Gastroesophageal sphincter (tissue), 3 donors: ENCODE measurements at regions not wholly inside any gene's neighbourhood (a gene's known extent, or its start where the extent isn't known, plus 50 kb on each side); places are given as distances from the start of the nearest gene placed in this dataset.

Experiments
- CTCF ChIP-seq, 4 experiments: fragments of 200-600 bp in 2 of 4; fragments of 450-650 bp in 2 of 4; sonication (generic) in 1 of 4; IDR thresholded peaks; one replicate each; pipeline ENCODE4 v1.5.1; 2017 to 2019; ENCODE audit warnings: antibody characterized with exemption in 4 of 4, mild to moderate bottlenecking in 2 of 4, moderate library complexity in 2 of 4
- EP300 ChIP-seq: sonication (generic); formaldehyde crosslinking; IDR thresholded peaks from one replicate; pipeline ENCODE4 v1.6.1; 2017; ENCODE audit warnings: antibody characterized with exemption, mild to moderate bottlenecking
- POLR2A ChIP-seq, 2 donors: fragments of 450-650 bp; IDR thresholded peaks; one replicate each; pipeline ENCODE4 v1.6.1; 2017; ENCODE audit warnings: antibody characterized with exemption in 2 of 2, mild to moderate bottlenecking in 2 of 2, moderate library complexity in 1 of 2
- POLR2AphosphoS5 ChIP-seq: sonication (generic); formaldehyde crosslinking; IDR thresholded peaks from one replicate; pipeline ENCODE4 v1.6.1; 2017; ENCODE audit warnings: antibody characterized with exemption

- TF ChIP-seq EP300 (no peak), CTCF (IDR thresholded peaks at IDR 0.05) (no peak), POLR2A (IDR thresholded peaks at IDR 0.05) (no peak), POLR2AphosphoS5 (no peak)
These were observed 934.6 kb upstream of the PCDH10 start for GRCh38 chr4:132214519-132214918.
